HEK293T (cell line): ENCODE measurements at regions not wholly inside any gene's neighbourhood (a gene's known extent, or its start where the extent isn't known, plus 50 kb on each side); places are given as distances from the start of the nearest gene placed in this dataset.

Experiments used
- CTCF ChIA-PET: fragments of 350-600 bp; formaldehyde crosslinking; extraction: SDS; loops from one replicate; lab custom pipeline; 2021; ENCODE audit warnings: antibody characterized with exemption, inconsistent platforms; lab: Yijun Ruan, JAX
- POLR2A ChIA-PET: fragments of 350-600 bp; formaldehyde crosslinking; extraction: SDS; loops from one replicate; lab custom pipeline; 2020; ENCODE audit warnings: antibody characterized with exemption, inconsistent platforms; lab: Yijun Ruan, JAX
- DNase-seq: peaks from one replicate; pipeline ENCODE4 v3.0.0; 2012; ENCODE audit warnings: mixed read lengths; ENCODE audit errors: extremely low spot score
- ARNT ChIP-seq: fragments of 450-650 bp; IDR thresholded peaks from 2 replicates; pipeline ENCODE4 v1.6.1; 2017; ENCODE audit warnings: mild to moderate bottlenecking
- BHLHE40 ChIP-seq: fragments of 450-650 bp; IDR thresholded peaks from 2 replicates; pipeline ENCODE4 v1.6.1; 2016; ENCODE audit warnings: mild to moderate bottlenecking, moderate library complexity, borderline replicate concordance
- CTBP1 ChIP-seq: fragments of 450-650 bp; IDR thresholded peaks from 2 replicates; pipeline ENCODE4 v1.6.1; 2016; ENCODE audit warnings: borderline replicate concordance
- ELF4 ChIP-seq: fragments of 450-650 bp; IDR thresholded peaks from 2 replicates; pipeline ENCODE4 v1.6.1; 2017; ENCODE audit warnings: antibody characterized with exemption
- FOXA1 ChIP-seq: fragments of 450-650 bp; IDR thresholded peaks from 2 replicates; pipeline ENCODE4 v1.6.1; 2016; ENCODE audit warnings: mild to moderate bottlenecking
- FOXK2 ChIP-seq: fragments of 450-650 bp; IDR thresholded peaks from 2 replicates; pipeline ENCODE4 v1.6.1; 2016; ENCODE audit warnings: mild to moderate bottlenecking
- FOXM1 ChIP-seq: fragments of 450-650 bp; IDR thresholded peaks from 2 replicates; pipeline ENCODE4 v1.6.1; 2017; ENCODE audit warnings: mild to moderate bottlenecking, borderline replicate concordance
- HDGF ChIP-seq: fragments of 450-650 bp; IDR thresholded peaks from 2 replicates; pipeline ENCODE4 v1.6.1; 2017; ENCODE audit warnings: antibody characterized with exemption, borderline replicate concordance
- L3MBTL2 ChIP-seq: fragments of 450-650 bp; conservative IDR thresholded peaks from 2 replicates; pipeline ENCODE4 v1.6.1; 2016; ENCODE audit warnings: mild to moderate bottlenecking
- LEF1 ChIP-seq: fragments of 450-650 bp; IDR thresholded peaks from 2 replicates; pipeline ENCODE4 v1.6.1; 2017; ENCODE audit warnings: mild to moderate bottlenecking, borderline replicate concordance
- NFRKB ChIP-seq: fragments of 450-650 bp; IDR thresholded peaks from 2 replicates; pipeline ENCODE4 v1.6.1; 2016; ENCODE audit warnings: mild to moderate bottlenecking, moderate library complexity
- SP1 ChIP-seq: fragments of 450-650 bp; IDR thresholded peaks from 2 replicates; pipeline ENCODE4 v1.6.1; 2017
- SUZ12 ChIP-seq: fragments of 450-650 bp; IDR thresholded peaks from 2 replicates; pipeline ENCODE4 v1.6.1; 2016; ENCODE audit warnings: mild to moderate bottlenecking
- TARDBP ChIP-seq: fragments of 450-650 bp; IDR thresholded peaks from 2 replicates; pipeline ENCODE4 v1.6.1; 2016
- ZNF384 ChIP-seq: fragments of 450-650 bp; IDR thresholded peaks from 2 replicates; pipeline ENCODE4 v1.6.1; 2016
- TF ChIP-seq, protein P1 (sequence below): fragments of 450-650 bp; IDR thresholded peaks from 2 replicates; pipeline ENCODE4 v1.6.1; 2016

DNA sequence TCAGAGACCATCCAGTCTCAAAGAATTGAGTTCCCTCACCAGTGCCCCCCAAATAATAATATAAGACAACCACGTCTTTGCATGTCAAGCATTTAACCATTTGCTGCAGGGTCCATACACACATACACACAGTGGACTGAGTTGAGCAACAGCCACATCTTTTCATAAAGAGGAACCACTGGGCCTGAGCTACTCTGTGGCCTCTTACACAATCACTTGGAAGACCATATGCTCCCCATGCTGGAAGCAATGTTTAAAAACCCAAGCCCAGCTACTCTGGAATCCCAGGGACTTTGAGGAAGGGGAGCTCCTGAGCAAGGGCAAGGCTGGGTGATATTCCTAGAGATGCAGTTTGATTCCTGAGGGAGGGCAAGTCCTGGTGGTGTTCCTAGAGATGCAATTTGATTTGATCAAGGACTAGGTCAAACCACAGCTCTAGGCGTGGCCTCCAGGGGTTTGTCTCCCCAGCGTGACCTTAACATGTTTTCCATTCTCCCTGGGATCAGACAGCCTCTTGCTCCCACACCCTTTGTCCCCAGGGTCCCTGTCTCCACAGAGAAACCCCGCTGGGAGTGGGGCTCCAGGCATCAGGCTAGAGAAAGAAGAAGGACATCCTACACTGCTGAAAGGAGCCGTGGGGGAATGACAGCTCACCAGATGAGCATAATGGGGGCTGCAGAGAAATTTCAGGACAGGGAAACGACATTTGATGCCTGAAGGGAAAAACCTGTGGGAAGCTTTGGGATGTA lies 376.2 kb upstream of the MGMT start:
- POLR2A ChIA-PET = no interaction called here
- CTCF ChIA-PET = no interaction called here
- no peak for DNase-seq
- TF ChIP-seq BHLHE40 = no peak
- no peak for TF ChIP-seq SUZ12
- no peak for TF ChIP-seq FOXK2
- TF ChIP-seq L3MBTL2 = no peak
- TF ChIP-seq FOXM1 = no peak
- TF ChIP-seq, protein P1, sequence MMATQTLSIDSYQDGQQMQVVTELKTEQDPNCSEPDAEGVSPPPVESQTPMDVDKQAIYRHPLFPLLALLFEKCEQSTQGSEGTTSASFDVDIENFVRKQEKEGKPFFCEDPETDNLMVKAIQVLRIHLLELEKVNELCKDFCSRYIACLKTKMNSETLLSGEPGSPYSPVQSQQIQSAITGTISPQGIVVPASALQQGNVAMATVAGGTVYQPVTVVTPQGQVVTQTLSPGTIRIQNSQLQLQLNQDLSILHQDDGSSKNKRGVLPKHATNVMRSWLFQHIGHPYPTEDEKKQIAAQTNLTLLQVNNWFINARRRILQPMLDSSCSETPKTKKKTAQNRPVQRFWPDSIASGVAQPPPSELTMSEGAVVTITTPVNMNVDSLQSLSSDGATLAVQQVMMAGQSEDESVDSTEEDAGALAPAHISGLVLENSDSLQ = no peak
- no peak for TF ChIP-seq LEF1

DNA sequence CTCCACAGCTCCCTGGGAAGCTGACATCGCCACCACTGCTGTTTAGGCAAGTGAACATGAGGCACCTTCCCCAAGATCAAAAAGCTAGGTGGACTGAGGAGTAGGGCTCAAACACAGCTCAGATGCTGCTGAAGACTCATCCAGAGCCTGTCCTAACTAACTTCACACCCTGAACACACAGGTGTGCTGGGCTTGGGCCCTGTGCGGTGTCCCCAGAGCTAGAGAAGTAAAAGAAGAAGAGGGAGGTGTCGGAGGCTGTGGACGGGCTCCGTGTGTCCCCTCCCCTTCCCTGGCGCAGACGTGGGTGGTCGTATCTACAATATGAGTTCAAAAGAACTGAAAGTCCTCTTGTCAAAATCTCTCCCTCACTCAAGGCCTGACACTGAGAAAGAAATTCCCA lies 373.4 kb upstream of the MGMT start:
- POLR2A ChIA-PET = no interaction called here
- TF ChIP-seq CTBP1 (no peak), NFRKB (no peak), BHLHE40 (no peak), L3MBTL2 (no peak), LEF1 (no peak), FOXM1 (no peak), SUZ12 (no peak), SP1 (no peak), ELF4 (no peak), TARDBP (no peak), FOXA1 (no peak), FOXK2 (no peak), ARNT (no peak), ZNF384 (no peak), HDGF (no peak)
- TF ChIP-seq, protein P1 = no peak
- CTCF ChIA-PET = no interaction called here

DNA sequence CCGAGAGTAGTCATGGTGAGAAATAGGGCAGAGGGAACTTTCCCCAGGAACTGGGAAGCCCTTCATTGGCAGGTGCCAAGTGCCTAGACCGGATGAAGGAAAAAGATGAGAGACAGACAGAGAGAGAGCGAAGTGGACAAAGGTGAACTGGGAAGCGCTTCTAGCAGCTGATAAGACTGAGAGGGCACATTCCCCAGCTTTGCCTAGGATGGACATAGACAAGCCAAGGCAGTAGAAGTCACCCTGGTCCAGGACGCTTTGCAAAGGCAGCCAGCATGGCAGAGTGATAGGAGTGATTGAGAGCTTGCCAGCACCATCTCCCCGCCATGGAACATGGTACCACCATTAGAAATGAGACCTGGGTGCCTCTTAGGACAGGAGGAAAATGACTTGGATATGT lies 372.8 kb upstream of the MGMT start:
- CTCF ChIA-PET = no interaction called here
- TF ChIP-seq FOXA1 (no peak), SUZ12 (no peak), FOXK2 (no peak), CTBP1 (no peak), SP1 (no peak), LEF1 (no peak), ELF4 (no peak), BHLHE40 (no peak), FOXM1 (no peak), ZNF384 (no peak), ARNT (no peak), NFRKB (no peak), L3MBTL2 (no peak), TARDBP (no peak), HDGF (no peak)
- TF ChIP-seq, protein P1 = no peak
- no peak for DNase-seq
- POLR2A ChIA-PET = no interaction called here

More for the DNA sequence above, 373.4 kb upstream of the MGMT start:
- no peak for DNase-seq

DNA sequence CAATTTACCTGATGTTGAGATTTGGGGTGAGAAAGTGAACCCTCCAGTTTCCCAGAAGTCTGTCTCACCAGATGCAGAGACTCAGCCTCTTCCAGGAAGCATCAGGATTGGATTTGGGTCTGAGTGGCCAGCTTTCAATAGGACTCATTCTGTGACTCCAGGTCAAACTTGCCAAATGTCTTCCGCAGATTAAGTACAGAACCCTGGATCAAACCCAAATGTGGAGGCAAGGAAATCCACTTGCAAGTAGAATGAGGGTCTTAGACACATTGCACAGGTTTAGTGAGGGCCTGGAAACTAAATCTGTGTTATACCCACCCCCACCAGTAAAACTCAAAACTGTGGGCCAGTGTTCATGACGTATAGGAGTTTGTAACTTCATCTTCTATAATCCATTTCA lies 372.2 kb upstream of the MGMT start:
- POLR2A ChIA-PET = no interaction called here
- TF ChIP-seq, protein P1 = no peak
- no peak for TF ChIP-seq LEF1
- no peak for DNase-seq
- CTCF ChIA-PET = no interaction called here

DNA sequence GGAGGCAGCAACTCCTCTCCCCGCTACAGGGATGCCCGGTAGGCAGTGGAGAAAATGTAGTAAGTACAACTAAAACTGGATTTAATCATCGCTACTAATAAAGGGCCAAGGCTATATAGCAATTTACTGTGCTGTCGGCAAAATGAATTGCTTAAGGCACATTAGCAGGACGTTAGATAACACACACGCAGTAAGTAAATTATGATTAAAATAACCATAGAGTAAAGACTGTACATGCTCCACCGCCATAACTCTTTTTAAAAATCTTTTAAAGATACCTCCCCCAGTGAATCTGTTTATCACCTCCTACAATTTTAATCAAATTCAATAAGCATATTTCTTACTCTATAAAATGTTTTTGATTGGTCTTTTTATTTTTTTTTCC lies 371.4 kb upstream of the MGMT start:
- no peak for DNase-seq
- ChIA-PET CTCF (no interaction called here), POLR2A (no interaction called here)

More for the DNA sequence above, 371.4 kb upstream of the MGMT start:
- TF ChIP-seq, protein P1 = no peak
- TF ChIP-seq FOXM1 (no peak), LEF1 (no peak), ELF4 (no peak), SUZ12 (no peak), SP1 (no peak), TARDBP (no peak), ZNF384 (no peak), L3MBTL2 (no peak), ARNT (no peak), NFRKB (no peak), CTBP1 (no peak), FOXK2 (no peak), HDGF (no peak), FOXA1 (no peak), BHLHE40 (no peak)
